DND-41 (cell line): ENCODE measurements at regions not wholly inside any gene's neighbourhood (a gene's known extent, or its start where the extent isn't known, plus 50 kb on each side); places are given as distances from the start of the nearest gene placed in this dataset.

Experiments used
- ATAC-seq: fragments of 200-7000 bp; cut with Tn5 transposase; 3 replicates; pipeline ENCODE4 v1.9.1; 2021; ENCODE audit warnings: low read depth; ENCODE audit not compliant: insufficient read depth
- DNase-seq: peaks from one replicate; pipeline ENCODE4 v3.0.0-alpha.2; 2020
- H2AFZ ChIP-seq: 2 replicates; pipeline ENCODE4 v1.6.0; 2012; ENCODE audit warnings: low read depth, low read length
- H3K27ac ChIP-seq: 2 replicates; pipeline ENCODE4 v1.5.1; 2012; ENCODE audit warnings: low read length, inconsistent platforms
- H3K27me3 ChIP-seq: fragments of 200-600 bp; sonication (generic); 2 replicates; pipeline ENCODE4 v1.6.0; 2012; ENCODE audit warnings: low read length, mild to moderate bottlenecking, inconsistent platforms; ENCODE audit not compliant: insufficient read depth, poor library complexity
- H3K36me3 ChIP-seq: 2 replicates; pipeline ENCODE4 v1.5.1; 2012; ENCODE audit warnings: low read length, inconsistent platforms; ENCODE audit not compliant: insufficient read depth
- H3K4me1 ChIP-seq: 2 replicates; pipeline ENCODE4 v1.5.1; 2012; ENCODE audit warnings: mild to moderate bottlenecking, low read length; ENCODE audit not compliant: insufficient read depth
- H3K4me2 ChIP-seq: 2 replicates; pipeline ENCODE4 v1.6.0; 2012; ENCODE audit warnings: mild to moderate bottlenecking, moderate library complexity, low read length, inconsistent platforms; ENCODE audit not compliant: insufficient read depth
- H3K4me3 ChIP-seq, 2 experiments: fragments of 200-600 bp in 1 of 2; shearing (Covaris generic) in 1 of 2; 2 replicates each; pipeline ENCODE4 v1.5.1; 2012 to 2016; ENCODE audit warnings: inconsistent platforms in 2 of 2, low read length in 2 of 2, mild to moderate bottlenecking in 2 of 2, low read depth in 1 of 2, moderate library complexity in 1 of 2
- H3K79me2 ChIP-seq: 2 replicates; pipeline ENCODE4 v1.6.0; 2012; ENCODE audit warnings: low read length, inconsistent platforms; ENCODE audit not compliant: insufficient read depth
- H3K9ac ChIP-seq: 2 replicates; pipeline ENCODE4 v1.6.0; 2012; ENCODE audit warnings: low read depth, mild to moderate bottlenecking, inconsistent platforms, low read length, moderate library complexity
- H3K9me3 ChIP-seq: 2 replicates; pipeline ENCODE4 v1.5.1; 2012; ENCODE audit warnings: low read length, moderate library complexity, mild to moderate bottlenecking, inconsistent platforms; ENCODE audit not compliant: insufficient read depth, severe bottlenecking
- H4K20me1 ChIP-seq: 2 replicates; pipeline ENCODE4 v1.6.0; 2012; ENCODE audit warnings: low read length; ENCODE audit not compliant: insufficient read depth
- CTCF ChIP-seq: IDR thresholded peaks from 2 replicates; pipeline ENCODE4 v1.5.1; 2012; ENCODE audit warnings: borderline replicate concordance, low read length, moderate library complexity, mild to moderate bottlenecking; ENCODE audit not compliant: poor library complexity, severe bottlenecking; ENCODE audit errors: extremely low read depth
- EZH2 ChIP-seq: IDR thresholded peaks from 3 replicates; pipeline ENCODE4 v1.6.1; 2012; ENCODE audit warnings: borderline replicate concordance, low read depth, mild to moderate bottlenecking, moderate library complexity, low read length, inconsistent platforms; ENCODE audit not compliant: severe bottlenecking

- ATAC-seq = no peak
- Histone ChIP-seq H3K4me2 (no peak overlapping the region), H3K9ac (no peak overlapping the region), H2AFZ (no peak overlapping the region), H3K27ac (no peak overlapping the region), H3K9me3 (peaks cover 3% of the 10 kb centered on the region), H3K36me3 (no peaks in the 10 kb centered on the region), H3K4me3 (no peak overlapping the region), H3K79me2 (no peaks in the 10 kb centered on the region), H3K4me1 (no peaks in the 10 kb centered on the region), H3K27me3 (peaks cover 24% of the 10 kb centered on the region), H4K20me1 (no peaks in the 10 kb centered on the region; the same call in 1 of the 2 replicates)
- TF ChIP-seq EZH2 (no peak), CTCF (no peak)
- no peak for DNase-seq
Measured at GRCh38 chr22:49322861-49323622, 504.6 kb downstream of the BRD1 start.

GRCh38 chr22:49322231-49322630 is 505.4 kb downstream of the BRD1 start:
- H3K36me3 ChIP-seq = no peaks in the 10 kb centered on the region
- H2AFZ ChIP-seq = no peak overlapping the region
- DNase-seq (no peak), ATAC-seq (no peak)
- no peaks in the 10 kb centered on the region for H3K4me1 ChIP-seq
- H3K4me2 ChIP-seq = no peak overlapping the region
- TF ChIP-seq EZH2 = no peak
- TF ChIP-seq CTCF = no peak
- H3K79me2 ChIP-seq = no peaks in the 10 kb centered on the region
- no peaks in the 10 kb centered on the region for H3K9me3 ChIP-seq
- no peak overlapping the region for H3K4me3 ChIP-seq
- no peak overlapping the region for H3K27ac ChIP-seq
- no peaks in the 10 kb centered on the region; the same call in 1 of the 2 replicates for H4K20me1 ChIP-seq
- peaks cover 24% of the 10 kb centered on the region for H3K27me3 ChIP-seq
- H3K9ac ChIP-seq = no peak overlapping the region

GRCh38 chr22:49321477-49322055 is 506.1 kb downstream of the BRD1 start:
- TF ChIP-seq EZH2 (no peak), CTCF (no peak)
- DNase-seq (no peak), ATAC-seq (no peak)

More at GRCh38 chr22:49321477-49322055, 506.1 kb downstream of the BRD1 start:
- H3K4me3 ChIP-seq = no peak overlapping the region
- no peak overlapping the region for H2AFZ ChIP-seq
- H4K20me1 ChIP-seq = no peaks in the 10 kb centered on the region; the same call in 1 of the 2 replicates
- H3K4me1 ChIP-seq = no peaks in the 10 kb centered on the region
- H3K4me2 ChIP-seq = no peak overlapping the region
- H3K27me3 ChIP-seq = peaks cover 25% of the 10 kb centered on the region
- H3K36me3 ChIP-seq = no peaks in the 10 kb centered on the region
- H3K79me2 ChIP-seq = no peaks in the 10 kb centered on the region
- no peak overlapping the region for H3K27ac ChIP-seq
- no peak overlapping the region for H3K9ac ChIP-seq
- no peaks in the 10 kb centered on the region for H3K9me3 ChIP-seq
